GM10248 (cell line): ENCODE measurements at regions not wholly inside any gene's neighbourhood (a gene's known extent, or its start where the extent isn't known, plus 50 kb on each side); places are given as distances from the start of the nearest gene placed in this dataset.

Source experiments
- CTCF ChIA-PET: fragments of 300-600 bp; sonication (Branson Sonifier 250); formaldehyde crosslinking; extraction: SDS; loops from one replicate; lab custom pipeline; 2021; ENCODE audit warnings: antibody characterized with exemption; lab: Yijun Ruan, JAX
- POLR2A ChIA-PET: fragments of 350-650 bp; sonication (Branson Sonifier 250); formaldehyde crosslinking; extraction: SDS; loops from one replicate; lab custom pipeline; 2020; ENCODE audit warnings: antibody characterized with exemption; lab: Yijun Ruan, JAX
- DNase-seq: peaks from one replicate; pipeline ENCODE4 v3.0.0; 2012; ENCODE audit errors: extremely low spot score
- CTCF ChIP-seq: IDR thresholded peaks from 2 replicates; pipeline ENCODE4 v1.5.1; 2012; ENCODE audit warnings: mild to moderate bottlenecking, low read depth; ENCODE audit errors: extremely low read depth, missing control alignments, control extremely low read depth

DNA sequence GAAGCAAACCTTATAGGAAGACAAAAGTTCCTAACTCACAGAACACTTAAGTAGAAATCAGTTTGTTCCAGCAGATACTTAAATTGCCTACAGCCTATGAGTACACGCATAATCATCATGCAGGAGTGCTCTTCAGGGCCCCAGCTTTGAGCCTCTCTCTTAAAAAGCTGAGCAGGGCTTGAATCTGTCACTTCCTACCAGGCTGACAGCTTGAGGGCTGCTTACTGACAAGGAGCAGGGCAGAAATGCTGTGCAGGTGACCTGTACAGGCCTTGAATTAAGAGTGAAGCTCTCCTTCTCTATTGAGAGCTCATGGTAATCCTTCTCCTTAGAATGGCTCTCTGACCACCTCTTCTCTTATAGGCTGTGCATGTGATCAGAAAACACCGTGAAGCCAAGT lies 66.5 kb upstream of the MAST4 start:
- TF ChIP-seq CTCF, result no peak
- POLR2A ChIA-PET, result no interaction called here
- CTCF ChIA-PET, result interaction anchor here (0.8 to 2.1 kb wide), 4 partner anchors 10 to 25 kb away, joined by 3 to 5 read pairs (median 4); no protein-coding TSS in a partner anchor
- DNase-seq, result no peak

DNA sequence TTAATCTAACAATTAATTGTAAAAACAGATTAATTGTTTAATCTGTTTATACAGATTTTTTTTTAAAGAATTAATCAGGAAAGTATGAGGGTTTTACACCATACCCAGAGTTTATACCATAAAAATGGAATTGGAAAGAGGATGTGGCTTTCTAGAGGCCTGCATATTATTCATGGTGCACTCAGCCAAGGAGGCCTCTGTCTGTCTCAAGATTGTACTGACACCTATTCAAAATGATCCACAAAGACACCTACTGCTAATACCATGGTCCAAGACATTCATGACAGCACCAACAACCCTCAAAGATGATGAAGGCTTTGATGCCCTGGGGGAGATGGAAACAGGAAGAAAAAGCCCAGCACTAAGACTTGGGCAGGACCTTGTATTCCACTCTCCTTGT lies 58.1 kb upstream of the MAST4 start:
- CTCF ChIA-PET, result no interaction called here
- no peak for DNase-seq
- no peak for TF ChIP-seq CTCF
- POLR2A ChIA-PET, result no interaction called here

DNA sequence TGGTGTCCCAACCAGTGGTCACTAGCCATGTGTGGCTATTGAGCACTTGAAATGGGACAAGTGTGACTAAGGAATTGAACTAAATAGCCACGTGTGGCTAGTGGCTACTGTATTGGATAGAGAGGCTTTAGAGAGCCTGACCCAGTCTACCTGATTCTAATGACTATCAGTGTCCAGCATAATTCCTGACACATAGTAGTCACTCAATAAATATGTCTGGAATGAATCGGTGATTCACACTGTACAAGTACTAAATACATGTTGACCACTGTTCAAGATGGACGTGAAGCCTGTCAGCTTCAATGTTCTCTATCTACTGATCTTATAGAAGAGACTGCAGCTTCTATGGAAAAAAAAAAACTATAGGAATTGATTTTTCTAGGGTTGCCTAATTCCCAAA lies 57.7 kb upstream of the MAST4 start:
- CTCF ChIA-PET, result no interaction called here
- TF ChIP-seq CTCF, result no peak
- DNase-seq, result no peak
- POLR2A ChIA-PET, result no interaction called here

DNA sequence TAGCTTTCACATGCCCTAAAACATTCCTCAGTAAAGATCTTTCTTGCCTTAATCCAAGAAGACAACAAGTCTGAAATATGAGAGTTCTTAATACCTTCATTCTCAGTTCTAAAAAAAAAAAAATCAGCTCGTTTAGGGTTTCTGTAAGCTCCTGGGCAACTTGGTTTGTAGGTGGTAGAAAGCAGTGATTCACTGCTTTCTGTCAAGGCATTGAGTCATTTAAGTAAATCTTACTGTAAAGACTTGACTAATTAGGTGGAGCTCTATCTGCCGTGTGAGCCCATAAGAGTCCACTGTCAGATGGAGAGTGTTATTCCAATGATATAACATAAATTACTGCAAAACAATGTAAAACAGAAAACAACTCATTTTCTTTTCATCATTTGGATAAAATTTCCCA lies 56.1 kb upstream of the MAST4 start:
- no peak for DNase-seq
- TF ChIP-seq CTCF, result no peak
- CTCF ChIA-PET, result interaction anchor here (0.9 kb wide), 1 partner anchor 10 kb away, joined by 3 read pairs; no protein-coding TSS in a partner anchor
- POLR2A ChIA-PET, result interaction anchor here (0.7 kb wide), 1 partner anchor 31 kb away, joined by 3 read pairs; no protein-coding TSS in a partner anchor

GRCh38 chr5:66542711-66543110 lies 53.5 kb upstream of the MAST4 start:
- DNase-seq, result no peak
- CTCF ChIA-PET, result no interaction called here

More at GRCh38 chr5:66542711-66543110, 53.5 kb upstream of the MAST4 start:
- POLR2A ChIA-PET, result no interaction called here
- no peak for TF ChIP-seq CTCF
